Body of pancreas (tissue), 4 donors: ENCODE measurements at regions not wholly inside any gene's neighbourhood (a gene's known extent, or its start where the extent isn't known, plus 50 kb on each side); places are given as distances from the start of the nearest gene placed in this dataset.

Experiments used
- POLR2A ChIP-seq, 3 donors: fragments of 450-650 bp; IDR thresholded peaks; one replicate each; pipeline ENCODE4 v1.6.1; 2016; ENCODE audit warnings: antibody characterized with exemption in 3 of 3, mild to moderate bottlenecking in 2 of 3
- TF ChIP-seq, protein P1 (sequence below), 7 experiments: fragments of 450-650 bp in 4 of 7; fragments of 200-600 bp in 3 of 7; sonication (generic) in 3 of 7; IDR thresholded peaks; one replicate each; pipeline ENCODE4 v1.5.1; 2016 to 2019; ENCODE audit warnings: antibody characterized with exemption in 7 of 7

DNA sequence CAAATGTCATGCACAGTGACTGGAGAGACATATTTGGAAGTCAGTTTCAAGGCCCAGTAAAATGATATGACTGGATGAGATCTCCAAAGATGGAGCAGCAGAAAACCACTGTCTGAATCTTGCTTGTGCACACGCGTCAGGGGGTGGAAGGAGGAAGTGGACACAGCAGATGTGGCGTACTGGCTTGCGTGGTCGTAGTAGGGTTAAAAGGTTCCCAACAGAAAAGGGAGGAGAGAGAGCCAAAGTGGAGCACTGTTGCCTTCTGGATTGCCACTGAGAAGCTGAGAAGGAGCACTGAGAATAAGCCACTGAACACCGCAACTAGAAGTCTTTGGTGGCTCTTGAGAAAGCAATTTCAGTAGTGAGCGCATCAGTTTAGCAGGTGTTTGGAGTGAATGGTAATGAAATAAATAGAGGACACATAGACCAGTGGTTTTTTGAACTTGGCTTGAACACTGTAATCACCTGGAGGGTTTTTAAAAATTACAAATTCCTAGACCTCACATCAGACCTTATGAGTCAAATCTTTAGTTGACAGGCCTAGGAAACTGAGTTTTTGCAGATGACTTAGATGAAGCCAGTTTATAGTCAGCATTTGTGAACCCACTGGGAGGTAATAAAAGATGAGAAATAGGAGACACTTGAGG lies 227.3 kb downstream of the PTEN start:
- TF ChIP-seq, protein P1, sequence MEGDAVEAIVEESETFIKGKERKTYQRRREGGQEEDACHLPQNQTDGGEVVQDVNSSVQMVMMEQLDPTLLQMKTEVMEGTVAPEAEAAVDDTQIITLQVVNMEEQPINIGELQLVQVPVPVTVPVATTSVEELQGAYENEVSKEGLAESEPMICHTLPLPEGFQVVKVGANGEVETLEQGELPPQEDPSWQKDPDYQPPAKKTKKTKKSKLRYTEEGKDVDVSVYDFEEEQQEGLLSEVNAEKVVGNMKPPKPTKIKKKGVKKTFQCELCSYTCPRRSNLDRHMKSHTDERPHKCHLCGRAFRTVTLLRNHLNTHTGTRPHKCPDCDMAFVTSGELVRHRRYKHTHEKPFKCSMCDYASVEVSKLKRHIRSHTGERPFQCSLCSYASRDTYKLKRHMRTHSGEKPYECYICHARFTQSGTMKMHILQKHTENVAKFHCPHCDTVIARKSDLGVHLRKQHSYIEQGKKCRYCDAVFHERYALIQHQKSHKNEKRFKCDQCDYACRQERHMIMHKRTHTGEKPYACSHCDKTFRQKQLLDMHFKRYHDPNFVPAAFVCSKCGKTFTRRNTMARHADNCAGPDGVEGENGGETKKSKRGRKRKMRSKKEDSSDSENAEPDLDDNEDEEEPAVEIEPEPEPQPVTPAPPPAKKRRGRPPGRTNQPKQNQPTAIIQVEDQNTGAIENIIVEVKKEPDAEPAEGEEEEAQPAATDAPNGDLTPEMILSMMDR (IDR thresholded peaks at IDR 0.05) = no peak
- no peak for TF ChIP-seq POLR2A (IDR thresholded peaks at IDR 0.05)
